Lung microvascular endothelial cell (primary cell): ENCODE measurements at regions not wholly inside any gene's neighbourhood (a gene's known extent, or its start where the extent isn't known, plus 50 kb on each side); places are given as distances from the start of the nearest gene placed in this dataset.
A peak's percentile ranks its signal among the peaks of the same experiment; 100 is the strongest.
"Not testable (repeated sequence)": the region's sequence is repeated elsewhere in the genome, so short reads cannot be mapped to it uniquely, and the experiment has no call there.

Experiments
- DNase-seq, 2 donors: peaks; one replicate each; pipeline versions ENCODE4 v3.0.0 to v3.0.0-alpha.2; 2010; ENCODE audit warnings: low read depth in 2 of 2

DNA sequence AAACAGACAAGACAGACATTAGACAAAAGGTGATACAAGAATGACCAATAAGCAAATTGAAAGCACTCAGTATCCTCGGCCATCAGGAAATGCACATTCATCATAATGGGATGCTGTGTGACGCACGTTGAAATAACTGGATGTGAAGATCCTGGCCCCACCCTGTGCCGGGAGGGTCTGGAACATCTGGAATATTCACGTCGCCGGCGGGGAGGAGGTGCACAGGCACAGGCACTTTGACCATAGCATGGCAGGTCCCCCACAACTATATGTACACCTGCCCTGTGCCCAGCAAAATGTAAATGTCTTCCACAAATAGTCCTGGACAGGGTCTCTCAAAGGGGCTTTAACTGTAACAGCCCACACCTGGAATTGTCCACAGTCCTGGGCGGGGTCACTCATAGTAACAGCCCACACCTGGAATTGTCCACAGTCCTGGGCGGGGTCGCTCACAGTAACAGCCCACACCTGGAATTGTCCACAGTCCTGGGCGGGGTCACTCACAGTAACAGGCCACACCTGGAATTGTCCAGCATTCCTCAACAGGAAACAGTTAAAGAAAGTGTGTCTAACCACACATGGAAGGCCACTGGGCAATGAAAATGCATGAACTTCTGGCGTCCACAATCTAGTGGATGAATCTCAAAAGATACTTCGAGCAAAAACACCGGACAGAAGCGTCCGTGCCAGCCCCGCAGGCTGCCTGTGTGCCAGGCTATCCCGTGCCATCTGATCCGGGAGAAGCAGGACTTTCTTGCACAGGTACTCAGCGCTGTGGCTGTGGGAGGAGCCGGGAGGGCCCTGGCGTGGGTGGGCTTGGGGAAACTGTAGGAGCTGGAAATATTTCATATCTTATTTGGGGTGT is 113.4 kb downstream of the RTP5 start:
- peak in 1 of 2 donors; percentile 7 for DNase-seq

DNA sequence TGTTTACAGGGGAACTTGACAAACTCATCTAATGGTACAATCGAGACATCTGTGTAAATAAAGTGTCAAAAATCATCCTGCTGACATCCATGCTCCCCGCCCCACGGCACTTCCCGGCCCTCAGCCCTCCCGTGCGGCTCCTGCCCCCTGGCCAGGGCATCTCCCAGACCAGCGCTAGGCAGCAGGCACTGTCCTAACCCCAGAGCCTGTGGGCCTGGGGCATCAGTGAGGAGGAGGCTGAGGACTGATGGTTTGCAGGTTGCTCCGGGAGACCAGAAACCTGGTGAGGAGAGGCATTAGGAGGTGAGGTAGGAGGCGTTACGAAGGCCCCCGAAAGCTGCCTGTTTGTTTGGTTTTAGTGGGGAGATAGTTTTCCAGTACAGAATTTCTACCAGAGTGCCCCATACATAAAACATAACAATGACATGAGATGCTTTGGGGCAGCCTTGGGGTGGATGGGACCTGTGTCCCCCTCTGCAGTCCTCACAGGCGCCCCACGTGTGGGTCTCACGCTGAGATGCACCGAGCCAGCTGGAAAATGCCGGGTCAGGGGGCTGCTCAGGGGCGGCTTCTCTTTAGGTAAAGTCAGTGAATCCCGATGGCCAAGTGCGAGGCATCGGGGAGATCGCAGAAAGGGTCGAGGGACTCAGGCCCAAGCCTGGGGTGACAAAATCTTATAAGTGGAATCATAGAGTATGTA is 114.2 kb downstream of the RTP5 start:
- DNase-seq = no peak

DNA sequence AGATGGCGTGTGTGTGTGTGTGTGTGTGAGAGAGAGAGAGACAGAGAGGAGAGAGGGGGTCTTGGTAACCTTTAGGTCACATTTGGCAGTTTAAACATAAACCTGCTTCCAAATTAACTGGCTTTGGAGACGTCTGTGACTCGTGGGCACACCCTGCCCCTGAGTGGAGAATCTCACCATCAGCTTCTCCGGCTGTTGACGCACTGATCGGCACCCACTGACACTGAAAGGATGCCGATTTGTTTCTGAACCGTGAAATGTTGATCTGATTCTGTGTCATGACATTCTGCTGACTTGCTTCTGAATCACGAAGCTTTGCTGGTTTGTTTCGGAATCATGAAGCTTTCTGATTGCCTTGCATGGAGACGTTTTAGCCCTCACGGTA is 114.7 kb downstream of the RTP5 start:
- DNase-seq = no peak

DNA sequence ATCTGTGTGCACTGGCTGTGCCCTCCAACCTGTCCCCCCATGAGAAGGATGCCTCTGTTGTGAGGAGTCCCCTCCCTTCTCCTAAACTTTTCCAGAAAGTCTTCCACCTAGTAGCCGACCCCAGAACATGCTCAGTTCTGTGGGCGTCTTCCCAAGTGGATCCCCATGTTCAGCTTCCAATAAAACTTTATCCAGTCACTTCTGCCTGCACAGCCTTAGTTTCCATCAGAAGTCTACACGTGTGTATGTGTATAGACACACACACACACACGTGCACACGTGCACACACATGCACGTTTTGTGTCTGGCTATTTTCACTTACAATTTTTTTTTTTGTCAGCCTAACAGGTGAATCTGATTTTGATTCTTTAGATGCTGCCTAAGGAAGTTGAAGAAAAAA is 115.1 kb downstream of the RTP5 start:
- DNase-seq = no peak

DNA sequence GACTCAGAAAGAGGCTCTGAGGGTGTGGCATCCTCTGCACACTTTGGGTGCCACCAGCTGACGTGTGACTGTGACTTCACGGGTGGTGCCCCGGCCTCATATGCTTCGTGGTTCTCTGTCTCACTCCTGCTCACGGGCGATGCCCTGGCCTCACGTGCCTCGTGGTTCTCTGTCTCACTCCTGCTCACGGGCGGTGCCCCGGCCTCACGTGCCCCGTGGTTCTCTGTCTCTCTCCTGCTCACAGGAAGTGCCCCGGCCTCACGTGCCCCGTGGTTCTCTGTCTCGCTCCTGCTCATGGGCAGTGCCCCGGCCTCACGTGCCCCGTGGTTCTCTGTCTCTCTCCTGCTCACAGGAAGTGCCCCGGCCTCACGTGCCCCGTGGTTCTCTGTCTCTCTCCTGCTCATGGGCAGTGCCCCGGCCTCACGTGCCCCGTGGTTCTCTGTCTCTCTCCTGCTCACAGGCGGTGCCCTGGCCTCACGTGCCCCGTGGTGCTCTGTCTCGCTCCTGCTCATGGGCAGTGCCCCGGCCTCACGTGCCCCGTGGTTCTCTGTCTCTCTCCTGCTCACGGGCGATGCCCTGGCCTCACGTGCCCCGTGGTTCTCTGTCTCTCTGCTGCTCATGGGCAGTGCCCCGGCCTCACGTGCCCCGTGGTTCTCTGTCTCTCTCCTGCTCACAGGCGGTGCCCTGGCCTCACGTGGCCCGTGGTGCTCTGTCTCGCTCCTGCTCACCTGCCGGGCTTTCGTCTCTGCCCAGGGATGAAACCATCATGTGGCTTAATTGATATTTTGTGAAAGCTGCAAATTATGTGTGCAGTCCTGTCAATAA is 115.8 kb downstream of the RTP5 start:
- not testable (repeated sequence) for DNase-seq

DNA sequence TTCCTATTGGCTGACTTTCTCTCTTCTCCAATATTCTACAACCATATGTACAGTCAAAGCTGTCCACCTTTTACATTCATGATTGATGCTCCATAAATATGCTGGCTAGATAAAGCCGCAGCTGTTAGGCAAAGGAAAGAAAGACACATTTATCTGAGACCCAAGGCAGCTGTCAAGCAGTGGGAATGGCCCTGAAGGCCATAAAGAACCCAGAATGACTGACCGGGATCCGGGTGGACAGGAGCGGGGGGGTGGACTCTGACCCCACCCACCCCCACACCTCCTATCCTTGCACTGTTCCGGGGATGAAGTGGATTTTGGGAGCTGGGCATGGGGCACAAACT is 116.4 kb downstream of the RTP5 start:
- no peak for DNase-seq

DNA sequence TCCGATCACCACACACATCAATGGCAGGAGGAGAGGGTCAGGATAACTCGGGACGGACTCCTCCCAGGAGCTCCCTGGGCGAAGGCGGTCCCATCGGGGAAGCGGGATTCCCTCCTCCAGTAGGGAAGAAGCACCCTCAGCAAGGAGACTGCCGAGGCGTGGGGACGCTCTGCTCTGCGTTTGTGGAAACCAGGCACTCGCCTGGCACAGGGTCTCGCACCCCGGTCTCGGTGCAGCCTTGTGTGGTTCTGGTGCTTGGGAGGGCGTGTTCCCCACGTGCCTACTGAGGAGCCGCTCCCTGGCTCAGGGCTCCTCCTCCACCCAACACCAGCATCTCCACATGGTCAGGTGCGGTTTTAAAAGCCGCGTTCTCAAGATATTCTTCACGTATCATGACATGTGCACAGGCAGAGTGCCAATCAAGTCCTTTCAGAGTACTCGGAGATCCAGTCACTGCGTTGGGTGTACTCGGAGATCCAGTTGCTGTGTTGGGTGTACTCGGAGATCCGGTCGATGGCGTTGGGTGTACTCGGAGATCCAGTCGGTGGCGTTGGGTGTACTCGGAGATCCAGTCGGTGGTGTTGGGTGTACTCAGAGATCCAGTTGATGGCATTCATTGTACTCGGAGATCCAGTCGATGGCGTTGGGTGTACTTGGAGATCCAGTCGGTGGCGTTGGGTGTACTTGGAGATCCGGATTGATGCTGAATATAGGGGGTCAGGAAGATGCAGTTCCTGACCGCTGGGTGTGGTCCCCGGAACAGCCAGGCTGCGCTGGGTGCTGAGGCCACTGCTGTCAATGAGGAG is 117.5 kb downstream of the RTP5 start:
- no peak for DNase-seq

DNA sequence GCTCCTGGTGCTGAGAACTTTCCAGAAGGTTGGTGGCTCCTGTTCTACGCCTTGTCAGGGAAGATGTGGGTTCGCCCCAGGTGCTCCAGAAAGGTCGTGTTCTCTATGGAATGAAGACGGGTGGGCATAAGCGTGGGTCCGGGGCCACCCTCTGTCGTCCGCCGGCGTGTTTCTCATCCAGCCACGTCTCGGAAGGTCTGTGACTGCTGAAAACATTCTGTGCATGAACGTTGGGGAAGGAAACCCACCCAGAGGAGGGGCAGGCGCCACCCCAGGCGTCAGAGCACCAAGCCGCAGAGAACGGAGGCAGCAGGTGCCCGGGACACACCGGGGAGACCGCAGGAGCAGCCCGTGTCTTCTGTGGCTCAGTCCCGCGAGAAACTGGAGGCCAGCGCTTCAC is 118.2 kb downstream of the RTP5 start:
- DNase-seq = no peak

DNA sequence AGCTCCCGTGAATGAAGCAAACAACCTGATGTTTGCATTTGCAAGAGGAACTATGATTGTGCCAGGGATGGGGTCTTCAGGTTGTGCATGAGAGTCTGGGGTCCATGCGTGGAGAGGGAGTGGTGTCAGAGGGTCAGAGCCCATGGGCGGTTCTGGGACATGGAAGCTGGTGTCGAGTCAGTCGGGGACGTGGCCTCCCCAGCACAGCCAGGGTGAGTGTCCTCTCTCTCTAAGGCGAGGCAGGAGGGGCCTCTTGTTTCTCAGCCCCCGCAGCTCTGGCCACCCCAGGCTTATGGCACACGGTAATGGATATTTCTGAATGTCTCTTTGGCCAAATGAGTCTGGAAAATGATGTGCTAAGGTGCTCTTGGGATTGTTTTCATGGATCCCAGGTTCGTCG is 118.6 kb downstream of the RTP5 start:
- no peak for DNase-seq

DNA sequence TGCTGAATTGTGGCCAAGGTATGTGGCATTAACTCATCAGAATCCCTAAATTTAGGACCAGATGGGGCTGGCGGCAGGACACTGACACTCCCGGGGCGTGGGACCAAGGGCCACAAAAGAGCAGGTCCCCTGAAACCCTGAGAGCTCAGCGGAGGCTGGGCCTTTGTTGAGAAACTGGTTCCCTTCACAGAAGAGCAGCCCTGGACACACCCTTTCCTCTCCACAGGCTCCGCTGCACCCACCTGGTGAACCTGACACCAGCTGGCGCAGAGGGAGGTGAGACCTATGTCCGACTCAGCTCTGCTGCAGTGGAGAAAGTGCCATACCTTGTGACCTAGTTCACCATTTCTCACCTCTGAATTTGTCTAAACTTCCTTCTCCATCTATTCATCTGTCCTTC is 119.5 kb downstream of the RTP5 start:
- DNase-seq = no peak

DNA sequence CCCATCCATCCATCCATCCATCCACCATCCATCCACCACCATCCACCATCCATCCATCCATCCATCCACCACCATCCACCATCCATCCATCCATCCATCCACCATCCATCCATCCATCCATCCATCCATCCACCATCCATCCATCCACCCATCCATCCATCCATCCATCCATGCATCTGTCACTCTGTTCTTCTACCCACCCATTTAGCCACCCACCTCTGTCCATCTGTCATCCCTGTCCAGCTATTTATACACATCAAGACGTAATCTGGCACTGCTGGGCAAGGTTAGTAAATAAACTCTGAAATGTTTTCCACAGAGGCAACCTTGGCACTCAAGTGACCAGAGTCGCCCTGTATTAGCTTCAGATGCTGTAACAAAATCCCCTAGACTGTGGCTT is 120.9 kb downstream of the RTP5 start:
- DNase-seq = no peak

DNA sequence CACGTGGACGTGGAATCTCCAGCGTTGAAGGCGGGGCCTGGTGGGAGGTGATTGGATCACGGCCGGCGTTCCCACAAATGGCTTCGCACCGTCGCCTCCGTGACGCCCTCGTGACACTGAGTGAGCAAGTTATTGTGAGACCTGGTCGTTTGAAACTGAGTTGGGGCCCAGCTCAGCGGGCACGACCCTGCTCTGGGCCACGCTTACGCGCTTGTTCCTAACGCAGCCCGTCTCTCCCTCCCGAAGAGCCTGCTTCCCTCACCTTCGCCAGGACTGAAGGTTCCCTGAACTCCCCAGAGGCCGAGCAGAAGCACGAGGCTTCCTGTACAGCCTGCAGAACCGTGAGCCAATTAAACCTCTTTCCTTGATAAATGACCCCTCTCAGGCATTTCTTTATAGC is 121.8 kb downstream of the RTP5 start:
- no peak for DNase-seq

DNA sequence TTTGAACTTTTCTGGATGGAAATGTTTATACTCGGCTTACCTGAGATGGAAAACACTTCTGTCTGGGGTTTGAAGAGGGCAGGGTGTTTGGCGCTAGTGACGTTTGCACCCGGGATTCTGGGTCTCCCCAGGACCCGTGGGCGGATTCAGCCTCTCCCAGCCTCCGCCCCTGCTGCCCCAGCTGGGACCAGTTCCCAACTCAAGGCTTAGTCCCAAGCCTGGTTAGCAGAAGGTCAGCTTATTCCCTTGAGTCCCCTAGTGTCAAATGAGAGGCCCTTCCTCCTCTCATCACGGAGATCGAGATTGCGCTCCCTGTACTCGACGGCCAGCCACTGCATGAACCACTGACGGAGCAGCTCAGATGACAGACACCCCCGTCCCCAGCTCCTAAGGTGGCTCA is 123.2 kb downstream of the RTP5 start:
- DNase-seq = no peak

DNA sequence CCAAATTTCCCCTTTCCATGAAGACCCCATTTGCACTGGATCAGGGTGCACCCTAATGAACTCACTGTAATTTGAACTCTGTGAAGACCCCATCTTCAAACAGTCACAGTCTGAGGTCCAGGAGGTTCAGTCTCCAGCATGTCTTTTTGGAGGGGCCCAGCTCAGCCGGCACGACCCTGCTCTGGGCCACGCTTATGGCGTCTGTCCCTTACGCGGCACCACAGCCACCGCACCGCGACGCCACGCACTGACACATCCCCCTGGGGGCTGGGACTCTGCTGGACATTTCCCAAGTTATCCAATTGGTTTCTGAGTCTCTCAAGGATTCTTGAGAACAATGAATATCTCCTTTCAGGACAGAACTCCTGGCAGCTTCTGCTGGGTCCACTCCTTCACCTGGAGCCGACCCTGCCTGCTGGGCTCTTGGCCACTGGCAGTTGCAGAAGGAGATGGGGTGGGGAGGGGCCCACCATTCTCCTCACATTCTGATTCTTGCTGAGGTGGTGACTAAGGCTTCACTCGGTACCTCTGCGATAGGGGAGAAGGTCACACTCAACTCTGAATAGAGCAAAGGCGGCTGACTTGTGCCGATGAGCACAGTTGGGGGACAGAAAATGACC is 124.0 kb downstream of the RTP5 start:
- DNase-seq = no peak

DNA sequence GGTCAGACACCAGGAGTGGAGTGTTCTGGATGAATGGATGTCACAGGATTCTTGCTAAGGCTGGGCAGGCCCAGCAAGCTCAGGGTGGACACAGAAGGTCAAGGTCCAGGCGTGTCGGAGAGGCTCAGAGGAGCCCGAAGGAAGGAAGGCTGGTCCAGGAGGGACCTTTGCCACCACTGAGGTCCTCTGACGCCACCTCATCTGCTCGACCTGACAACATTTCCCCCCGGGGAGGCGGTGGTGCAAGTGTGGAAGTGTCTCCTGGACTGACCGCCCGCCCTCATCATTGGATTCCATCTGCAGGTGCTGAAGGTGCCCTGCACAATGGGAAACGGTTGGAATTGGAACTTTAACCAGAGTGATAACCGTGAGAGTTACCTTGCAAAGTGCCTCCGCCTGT is 124.6 kb downstream of the RTP5 start:
- no peak for DNase-seq

DNA sequence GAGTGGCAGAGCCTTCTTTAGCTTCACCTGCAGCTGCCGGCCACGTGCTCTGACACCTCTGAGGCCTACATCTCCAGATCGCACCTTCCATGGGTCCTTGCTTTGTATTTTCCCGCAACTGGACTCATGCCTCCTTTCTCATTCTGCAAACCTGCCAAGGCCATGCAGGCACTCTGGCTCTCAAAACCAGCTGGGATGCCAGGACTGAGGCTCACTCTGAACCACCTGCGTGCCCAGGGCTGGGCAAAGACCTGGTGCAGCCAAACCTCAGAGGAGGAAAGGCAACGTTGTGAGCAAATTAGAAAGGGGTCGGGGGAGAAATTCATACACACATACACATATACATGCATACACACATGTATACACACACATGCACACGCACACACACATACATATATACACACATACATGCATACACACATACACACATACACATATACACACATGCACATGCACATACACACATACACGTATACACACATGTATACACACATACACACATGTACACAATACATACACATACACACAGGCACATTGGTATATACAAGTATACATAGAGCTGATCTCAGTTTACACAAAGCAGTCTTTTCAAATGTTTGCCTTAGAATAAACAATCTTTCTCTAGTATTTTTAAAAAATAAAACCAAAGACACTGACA is 125.2 kb downstream of the RTP5 start:
- no peak for DNase-seq

DNA sequence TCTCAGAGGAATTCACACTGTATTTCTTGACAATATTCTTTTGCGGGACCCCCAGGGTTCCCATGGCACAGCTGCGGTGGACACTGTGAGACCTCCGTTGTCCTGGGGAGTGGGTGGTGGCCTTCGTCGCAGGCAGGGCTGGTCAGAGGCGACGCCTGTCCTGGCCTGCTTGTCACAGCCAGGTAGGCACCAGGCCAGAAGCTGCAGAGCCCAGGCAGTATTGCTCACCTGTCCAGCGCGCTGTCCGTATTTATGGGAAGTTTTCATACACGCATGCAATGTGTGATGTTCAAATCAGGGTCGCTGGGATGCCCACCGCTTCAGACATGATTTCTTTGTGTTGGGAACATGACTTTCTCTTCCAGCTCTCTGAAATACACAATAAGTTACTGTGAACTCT is 126.6 kb downstream of the RTP5 start:
- no peak for DNase-seq

DNA sequence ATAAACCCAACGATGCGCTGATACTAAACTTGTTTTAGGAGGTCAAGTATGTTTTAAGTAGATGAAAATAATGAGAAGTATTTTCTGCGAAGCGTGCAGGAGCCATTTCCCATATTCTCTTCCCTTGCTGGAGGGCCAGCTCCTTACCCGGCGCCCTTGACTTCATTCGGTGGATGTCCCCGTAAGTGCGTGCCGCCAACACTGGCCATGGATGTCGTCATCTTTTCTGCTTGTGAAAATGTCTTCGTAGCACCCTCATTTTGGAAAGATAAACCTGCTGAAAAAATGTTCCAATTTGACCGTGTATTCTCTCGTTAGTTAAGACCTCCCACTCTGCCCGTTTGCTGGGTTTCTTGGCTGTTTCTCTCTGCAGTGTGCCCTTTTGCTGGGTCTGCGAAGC is 127.5 kb downstream of the RTP5 start:
- no peak for DNase-seq

DNA sequence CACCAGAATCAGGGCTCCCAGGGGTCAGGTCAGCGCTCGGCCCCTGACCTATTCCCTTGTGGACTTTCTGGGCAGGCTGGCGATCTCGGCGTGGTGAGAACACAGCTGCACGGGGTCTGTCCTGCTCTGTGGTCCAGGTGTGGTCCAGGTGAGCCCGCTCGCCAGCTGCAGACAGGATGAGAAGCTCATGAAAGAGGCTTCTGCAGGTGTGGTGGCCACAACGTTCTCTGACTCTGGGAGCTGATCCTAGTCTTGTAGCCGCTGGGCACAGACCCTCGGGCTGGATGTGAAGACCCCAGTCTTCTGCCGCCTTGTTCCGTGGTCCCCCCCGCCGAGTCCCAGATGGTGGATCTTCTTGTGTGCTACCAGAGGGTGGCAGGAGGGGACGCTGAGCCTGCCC is 129.7 kb downstream of the RTP5 start:
- no peak for DNase-seq

DNA sequence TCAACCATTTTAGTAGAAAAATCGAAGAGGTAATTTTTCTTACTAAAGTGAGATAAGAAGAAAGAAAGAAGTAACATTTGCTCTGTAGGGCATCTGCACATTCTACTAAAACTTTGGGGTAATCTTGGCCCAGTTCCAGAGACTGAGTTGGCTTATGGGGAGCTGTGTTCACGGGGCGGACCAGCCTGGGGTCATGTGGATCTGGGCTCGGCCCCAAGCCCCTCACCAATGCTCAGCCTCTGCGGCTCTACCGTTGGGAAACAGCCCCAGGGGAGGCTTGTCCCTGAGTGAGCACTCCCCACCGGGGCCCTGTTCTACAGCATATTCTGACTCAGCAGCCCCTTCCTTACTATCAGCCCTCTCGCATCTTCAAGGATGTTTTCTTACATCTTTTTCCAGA is 132.3 kb downstream of the RTP5 start:
- DNase-seq = no peak

DNA sequence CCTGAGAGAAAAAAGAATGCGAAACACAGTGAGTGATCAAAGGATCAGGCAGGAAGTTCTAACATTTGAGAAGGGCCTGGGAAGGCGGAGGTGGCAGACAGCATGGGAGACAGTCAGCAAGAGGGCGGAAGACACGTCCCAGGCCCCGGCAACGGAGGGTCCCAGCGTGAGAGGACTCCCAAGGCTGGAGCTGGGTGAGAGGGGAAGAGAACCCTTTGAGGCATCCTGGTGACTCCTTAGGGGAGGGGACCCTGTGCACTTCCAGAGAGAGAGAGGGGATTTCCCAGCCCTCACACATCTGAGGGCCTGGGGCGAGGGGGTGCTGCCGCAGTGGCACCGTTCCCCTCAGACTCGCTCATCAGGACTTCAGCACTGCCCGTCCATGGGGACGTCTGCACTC is 133.4 kb downstream of the RTP5 start:
- DNase-seq = no peak
